Keratinocyte (primary cell): ENCODE measurements at regions not wholly inside any gene's neighbourhood (a gene's known extent, or its start where the extent isn't known, plus 50 kb on each side); places are given as distances from the start of the nearest gene placed in this dataset.

Experiments
- DNase-seq: peaks from one replicate; pipeline ENCODE4 v3.0.0-alpha.2; 2011; ENCODE audit warnings: low read depth, missing footprints, low spot score
- FAIRE-seq: peaks from 2 replicates; lab custom pipeline; 2011; peaks lifted over from hg19 to GRCh38; lab: Jason Lieb, UNC
- H2AFZ ChIP-seq: 2 replicates; pipeline ENCODE4 v1.6.0; 2012; ENCODE audit warnings: low read length, control low read depth, inconsistent platforms; ENCODE audit not compliant: control insufficient read depth
- H3K27ac ChIP-seq: 2 replicates; pipeline ENCODE4 v1.5.1; 2011; ENCODE audit warnings: low read length; ENCODE audit not compliant: control insufficient read depth, insufficient read depth
- H3K27me3 ChIP-seq: 3 replicates; pipeline ENCODE4 v1.6.0; 2011; ENCODE audit warnings: low read length; ENCODE audit not compliant: control insufficient read depth, insufficient read depth; ENCODE audit errors: extremely low read depth
- H3K36me3 ChIP-seq, 2 experiments: 2 replicates in 1 of 2; 3 replicates in 1 of 2; pipeline ENCODE4 v1.5.1; 2011; ENCODE audit warnings: low read length in 2 of 2, mild to moderate bottlenecking in 1 of 2; ENCODE audit not compliant: control insufficient read depth in 2 of 2, insufficient read depth in 2 of 2; ENCODE audit errors: extremely low read depth in 1 of 2
- H3K4me1 ChIP-seq: 3 replicates; pipeline ENCODE4 v1.5.1; 2011; ENCODE audit warnings: low read length; ENCODE audit not compliant: control insufficient read depth, insufficient read depth; ENCODE audit errors: extremely low read depth
- H3K4me2 ChIP-seq: 3 replicates; pipeline ENCODE4 v1.6.0; 2011; ENCODE audit warnings: low read depth, low read length; ENCODE audit not compliant: control insufficient read depth, insufficient read depth; ENCODE audit errors: extremely low read depth
- H3K4me3 ChIP-seq, 3 experiments: fragments of 200-600 bp in 1 of 3; sonication (generic) in 1 of 3; 2 replicates in 2 of 3; 3 replicates in 1 of 3; pipeline ENCODE4 v1.5.1; 2011 to 2016; ENCODE audit warnings: low read length in 3 of 3, mild to moderate bottlenecking in 3 of 3, control low read depth in 2 of 3, inconsistent platforms in 1 of 3, low read depth in 1 of 3, mixed read lengths in 1 of 3, mixed run types in 1 of 3, moderate library complexity in 1 of 3; ENCODE audit not compliant: control insufficient read depth in 2 of 3, insufficient read depth in 2 of 3; ENCODE audit errors: extremely low read depth in 1 of 3
- H3K79me2 ChIP-seq: 2 replicates; pipeline ENCODE4 v1.6.0; 2012; ENCODE audit warnings: low read length; ENCODE audit not compliant: control insufficient read depth, insufficient read depth
- H3K9ac ChIP-seq: 3 replicates; pipeline ENCODE4 v1.6.0; 2011; ENCODE audit warnings: low read length; ENCODE audit not compliant: control insufficient read depth, insufficient read depth; ENCODE audit errors: extremely low read depth
- H3K9me1 ChIP-seq: 3 replicates; pipeline ENCODE4 v1.6.0; 2011; ENCODE audit warnings: low read length; ENCODE audit not compliant: control insufficient read depth, insufficient read depth; ENCODE audit errors: extremely low read depth
- H3K9me3 ChIP-seq: 2 replicates; pipeline ENCODE4 v1.5.1; 2012; ENCODE audit warnings: low read depth, low read length; ENCODE audit not compliant: control insufficient read depth
- H4K20me1 ChIP-seq: 3 replicates; pipeline ENCODE4 v1.6.0; 2011; ENCODE audit warnings: low read length; ENCODE audit not compliant: control insufficient read depth, insufficient read depth; ENCODE audit errors: extremely low read depth
- EZH2 ChIP-seq: IDR thresholded peaks from one replicate; pipeline ENCODE4 v1.6.1; 2012; ENCODE audit warnings: inconsistent platforms, mild to moderate bottlenecking, low read length, moderate library complexity
- dilution Hi-C: fragments of 300-500 bp; cut with MboI; formaldehyde crosslinking; loops from one replicate; pipeline ENCODE4 v1.7.0; 2020; ENCODE audit warnings: low sequenced_read_pairs; ENCODE audit not compliant: extremely low pct_ligation_motif_present
- TF ChIP-seq, protein P1 (sequence below), 3 experiments: IDR thresholded peaks in 1 of 3; conservative IDR thresholded peaks in 1 of 3; optimal IDR thresholded peaks in 1 of 3; 2 replicates in 2 of 3; 3 replicates in 1 of 3; pipeline versions ENCODE3 to v1.5.1; 2011; ENCODE audit warnings: low read length in 3 of 3, mild to moderate bottlenecking in 3 of 3, moderate library complexity in 2 of 3, control low read depth in 1 of 3, inconsistent platforms in 1 of 3; ENCODE audit not compliant: insufficient read depth in 2 of 3; ENCODE audit errors: extremely low read depth in 1 of 3

GRCh38 chr4:32243926-32244325 lies 1523.8 kb downstream of the PCDH7 start:
- H3K36me3 ChIP-seq: no peaks in the 10 kb centered on the region
- H3K27ac ChIP-seq: no peak overlapping the region
- dilution Hi-C loops: no loop called here
- no peaks in the 10 kb centered on the region for H3K9me3 ChIP-seq
- H2AFZ ChIP-seq: peak overlapping the region; percentile 5
- no peak overlapping the region for H3K4me2 ChIP-seq
- no peak for FAIRE-seq
- DNase-seq: no peak
- H4K20me1 ChIP-seq: no peaks in the 10 kb centered on the region
- H3K79me2 ChIP-seq: no peaks in the 10 kb centered on the region
- no peaks in the 10 kb centered on the region for H3K9me1 ChIP-seq
- H3K4me3 ChIP-seq: no peak overlapping the region
- no peak overlapping the region for H3K9ac ChIP-seq
- no peaks in the 10 kb centered on the region for H3K4me1 ChIP-seq
- TF ChIP-seq, protein P1, sequence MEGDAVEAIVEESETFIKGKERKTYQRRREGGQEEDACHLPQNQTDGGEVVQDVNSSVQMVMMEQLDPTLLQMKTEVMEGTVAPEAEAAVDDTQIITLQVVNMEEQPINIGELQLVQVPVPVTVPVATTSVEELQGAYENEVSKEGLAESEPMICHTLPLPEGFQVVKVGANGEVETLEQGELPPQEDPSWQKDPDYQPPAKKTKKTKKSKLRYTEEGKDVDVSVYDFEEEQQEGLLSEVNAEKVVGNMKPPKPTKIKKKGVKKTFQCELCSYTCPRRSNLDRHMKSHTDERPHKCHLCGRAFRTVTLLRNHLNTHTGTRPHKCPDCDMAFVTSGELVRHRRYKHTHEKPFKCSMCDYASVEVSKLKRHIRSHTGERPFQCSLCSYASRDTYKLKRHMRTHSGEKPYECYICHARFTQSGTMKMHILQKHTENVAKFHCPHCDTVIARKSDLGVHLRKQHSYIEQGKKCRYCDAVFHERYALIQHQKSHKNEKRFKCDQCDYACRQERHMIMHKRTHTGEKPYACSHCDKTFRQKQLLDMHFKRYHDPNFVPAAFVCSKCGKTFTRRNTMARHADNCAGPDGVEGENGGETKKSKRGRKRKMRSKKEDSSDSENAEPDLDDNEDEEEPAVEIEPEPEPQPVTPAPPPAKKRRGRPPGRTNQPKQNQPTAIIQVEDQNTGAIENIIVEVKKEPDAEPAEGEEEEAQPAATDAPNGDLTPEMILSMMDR (optimal IDR thresholded peaks at IDR 0.05 in 1 of 3, IDR thresholded peaks at IDR 0.05 in 1 of 3, conservative IDR thresholded peaks at IDR 0.05 in 1 of 3; ENCODE audit: extremely low read depth in 1 of 3, insufficient read depth in 2 of 3, low read length in 3 of 3): no peak
- TF ChIP-seq EZH2: no peak
- H3K27me3 ChIP-seq: no peaks in the 10 kb centered on the region

DNA sequence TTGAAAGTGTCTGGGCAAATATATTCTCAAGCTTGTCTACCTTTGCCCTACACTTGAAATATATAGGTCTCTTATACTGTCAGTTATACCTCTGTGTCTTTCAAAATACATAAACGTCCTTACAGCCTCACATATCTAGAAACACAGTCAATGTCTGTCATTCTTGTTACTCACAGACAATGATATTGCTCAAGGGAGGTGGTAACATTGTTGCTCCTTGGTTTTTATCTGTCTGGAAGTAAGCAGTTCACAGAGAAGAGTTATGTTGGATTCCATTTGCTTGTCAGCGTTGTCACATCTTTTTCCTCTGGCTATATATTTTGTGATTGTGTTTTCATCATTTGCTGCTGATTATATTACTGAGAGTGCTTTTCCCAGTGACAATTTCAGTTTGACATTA lies 1528.9 kb downstream of the PCDH7 start:
- H3K4me3 ChIP-seq: no peak overlapping the region
- no peaks in the 10 kb centered on the region for H3K9me1 ChIP-seq
- H3K79me2 ChIP-seq: no peaks in the 10 kb centered on the region
- H3K9ac ChIP-seq: no peak overlapping the region
- FAIRE-seq (peak; percentile 39), DNase-seq (no peak)
- H3K27ac ChIP-seq: no peak overlapping the region
- no peaks in the 10 kb centered on the region for H3K4me1 ChIP-seq
- no peak overlapping the region for H3K4me2 ChIP-seq
- dilution Hi-C loops: no loop called here
- H4K20me1 ChIP-seq: no peaks in the 10 kb centered on the region
- H3K9me3 ChIP-seq: no peaks in the 10 kb centered on the region
- no peaks in the 10 kb centered on the region for H3K27me3 ChIP-seq
- no peaks in the 10 kb centered on the region for H3K36me3 ChIP-seq
- TF ChIP-seq, protein P1 (optimal IDR thresholded peaks at IDR 0.05 in 1 of 3, IDR thresholded peaks at IDR 0.05 in 1 of 3, conservative IDR thresholded peaks at IDR 0.05 in 1 of 3; ENCODE audit: extremely low read depth in 1 of 3, insufficient read depth in 2 of 3, low read length in 3 of 3): no peak
- no peak for TF ChIP-seq EZH2
- peak overlapping the region; percentile 37 for H2AFZ ChIP-seq
